Embryonic facial prominence (tissue), 1 donor: ENCODE measurements at regions not wholly inside any gene's neighbourhood (a gene's known extent, or its start where the extent isn't known, plus 50 kb on each side); places are given as distances from the start of the nearest gene placed in this dataset.

Source experiments
- DNase-seq: peaks from one replicate; pipeline ENCODE4 v3.0.0-alpha.2; 2016; ENCODE audit errors: extremely low spot score

GRCh38 chr2:23127465-23127864, 257.5 kb upstream of the KLHL29 start:
- DNase-seq: no peak

DNA sequence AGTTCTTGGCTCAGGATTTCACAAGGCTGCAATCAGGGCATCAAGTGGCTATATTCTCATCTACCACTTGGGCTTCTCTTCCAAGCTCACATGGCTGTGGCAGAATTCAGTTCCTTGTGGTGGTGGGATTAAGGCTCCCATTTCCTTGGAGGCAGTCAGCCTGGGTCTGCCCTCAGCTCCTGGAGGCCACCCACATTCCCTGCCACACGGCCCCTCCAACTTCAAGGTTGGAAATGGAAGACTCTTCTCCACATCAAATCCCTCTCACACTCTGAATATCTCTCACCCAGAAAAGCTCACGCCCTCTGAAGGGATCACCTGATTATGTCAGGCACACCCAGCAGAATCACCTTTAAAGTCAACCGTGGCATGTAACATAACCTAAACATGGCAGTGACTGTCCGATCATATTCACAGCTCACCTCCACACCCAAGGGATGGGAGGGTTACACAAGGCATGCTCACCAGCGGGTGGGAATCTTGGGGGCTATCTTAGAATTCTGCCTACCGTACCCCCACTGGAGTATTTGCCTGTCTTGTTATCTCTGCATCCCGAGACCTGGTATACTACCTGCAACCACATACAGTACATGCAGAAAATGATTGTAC, 256.2 kb upstream of the KLHL29 start:
- no peak for DNase-seq

DNA sequence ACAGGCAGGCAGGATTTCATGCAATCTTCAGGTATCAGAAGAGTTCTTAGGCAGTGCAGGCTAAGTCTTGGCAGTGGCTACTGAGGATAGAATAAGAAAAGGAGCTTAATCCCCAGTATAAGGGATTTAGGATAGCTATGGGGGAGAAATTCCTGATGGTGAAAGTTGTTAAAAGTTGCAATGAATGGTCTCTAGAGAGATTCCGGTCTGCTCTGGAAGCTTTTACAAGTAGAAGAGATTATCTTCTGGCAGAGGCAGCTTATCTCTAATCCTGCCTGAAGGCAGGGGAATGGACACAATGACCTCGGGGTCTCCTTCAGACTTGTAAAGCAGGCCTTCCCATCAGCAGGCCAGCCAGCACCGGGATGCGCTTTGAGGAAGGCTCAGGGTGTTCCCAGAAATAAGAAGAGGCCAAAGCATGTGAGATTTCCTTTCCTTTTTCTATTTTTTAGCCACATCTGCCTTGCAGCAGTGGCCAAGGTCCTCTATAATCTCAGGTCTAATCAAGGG, 253.9 kb upstream of the KLHL29 start:
- no peak for DNase-seq

- no peak for DNase-seq
Observed at GRCh38 chr2:23132000-23132399, 253.0 kb upstream of the KLHL29 start.

DNA sequence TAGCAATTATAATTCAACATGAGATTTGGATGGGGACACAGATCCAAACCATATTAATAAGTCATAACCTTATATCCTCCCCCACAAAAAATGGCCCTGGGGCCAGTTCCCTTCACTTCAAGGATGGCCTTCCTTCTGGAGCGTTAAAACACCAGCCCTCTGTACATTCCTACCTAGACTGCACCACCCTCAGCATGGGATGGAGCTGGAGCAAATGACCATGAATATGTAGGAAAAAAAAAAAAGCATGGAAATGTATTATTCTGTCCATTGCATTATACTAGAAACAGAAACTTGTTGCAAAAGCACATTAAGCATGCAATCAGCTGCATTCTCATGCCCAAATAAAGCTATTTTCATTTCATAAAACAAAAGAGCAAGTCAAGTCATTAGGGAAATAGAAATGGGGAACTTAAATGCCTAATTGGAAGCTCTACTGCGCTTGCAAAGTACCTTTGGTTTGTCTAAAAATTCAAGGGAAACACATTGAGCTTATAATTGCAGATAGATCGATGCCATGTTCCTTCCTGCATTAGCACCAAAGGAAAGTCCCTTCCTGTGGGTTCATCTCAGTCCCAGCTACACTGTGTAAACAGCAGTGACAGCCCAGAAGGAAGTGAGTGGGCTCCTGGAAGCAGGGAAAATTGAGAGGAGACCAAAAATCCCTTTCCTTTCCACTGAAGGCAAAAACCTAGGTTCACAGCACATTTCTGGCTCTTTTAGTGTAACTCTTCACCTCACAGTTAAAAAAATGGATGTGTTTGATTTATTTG, 252.0 kb upstream of the KLHL29 start:
- no peak for DNase-seq

GRCh38 chr2:23134726-23135125, 250.3 kb upstream of the KLHL29 start:
- DNase-seq: no peak

GRCh38 chr2:23135481-23136100, 249.4 kb upstream of the KLHL29 start:
- no peak for DNase-seq

DNA sequence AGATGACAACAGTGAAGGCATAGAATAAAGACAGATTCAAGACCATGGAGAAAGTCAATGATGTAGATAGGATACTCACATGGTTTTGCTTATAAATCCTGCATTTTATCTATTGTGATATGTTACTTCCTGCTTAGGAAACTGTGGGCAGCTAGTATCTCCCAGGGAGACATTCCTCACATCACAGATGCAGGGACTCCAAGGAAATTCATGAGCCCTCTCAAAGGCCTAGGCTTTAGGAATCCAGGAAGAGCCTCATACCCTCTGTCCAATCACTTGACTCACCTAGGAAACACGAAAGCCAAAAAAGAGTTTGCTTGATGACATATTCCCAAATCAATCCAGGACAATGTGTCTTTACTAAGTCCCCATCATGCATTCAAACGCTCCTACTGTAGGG, 247.8 kb upstream of the KLHL29 start:
- no peak for DNase-seq

DNA sequence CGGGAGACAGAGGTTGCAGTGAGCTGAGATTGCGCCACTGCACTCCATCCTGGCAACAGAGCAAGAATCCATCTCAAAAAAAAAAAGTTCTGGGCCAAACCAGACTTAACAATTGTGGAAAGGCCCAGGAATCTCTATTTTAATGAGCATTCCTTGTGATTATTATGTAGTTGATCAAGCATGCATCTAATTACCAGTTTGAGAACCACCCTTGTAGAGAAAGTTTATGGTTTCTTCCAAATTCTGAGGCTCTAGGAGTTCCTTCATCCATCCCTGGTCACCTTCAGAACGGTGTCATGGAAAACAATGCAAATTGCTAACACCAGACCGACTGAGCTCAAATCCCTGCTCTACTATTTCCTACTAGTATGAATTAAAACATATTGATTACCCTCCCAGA, 246.3 kb upstream of the KLHL29 start:
- no peak for DNase-seq

GRCh38 chr2:23145460-23145859, 239.5 kb upstream of the KLHL29 start:
- no peak for DNase-seq

- no peak for DNase-seq
Observed at GRCh38 chr2:23146011-23146410, 239.0 kb upstream of the KLHL29 start.

DNA sequence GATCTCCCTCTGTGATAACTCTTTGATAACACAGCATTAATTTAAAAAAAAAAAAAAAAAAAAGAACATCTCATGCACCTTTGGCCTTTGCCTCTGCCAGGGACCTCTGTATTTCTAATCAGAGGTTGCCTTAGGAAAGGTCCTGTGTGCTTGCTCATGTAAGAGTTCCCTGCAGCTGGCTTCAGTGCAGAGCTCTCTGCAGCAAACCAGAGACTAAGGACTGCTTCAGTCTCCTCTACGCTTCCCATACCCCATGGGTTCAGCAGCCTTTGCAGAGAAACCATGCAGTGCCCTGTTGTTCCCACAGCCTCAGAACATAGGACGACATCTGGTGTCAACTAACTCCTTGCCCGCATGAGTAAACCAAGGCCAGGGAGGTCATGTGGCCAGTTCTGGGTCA, 236.6 kb upstream of the KLHL29 start:
- DNase-seq: no peak

DNA sequence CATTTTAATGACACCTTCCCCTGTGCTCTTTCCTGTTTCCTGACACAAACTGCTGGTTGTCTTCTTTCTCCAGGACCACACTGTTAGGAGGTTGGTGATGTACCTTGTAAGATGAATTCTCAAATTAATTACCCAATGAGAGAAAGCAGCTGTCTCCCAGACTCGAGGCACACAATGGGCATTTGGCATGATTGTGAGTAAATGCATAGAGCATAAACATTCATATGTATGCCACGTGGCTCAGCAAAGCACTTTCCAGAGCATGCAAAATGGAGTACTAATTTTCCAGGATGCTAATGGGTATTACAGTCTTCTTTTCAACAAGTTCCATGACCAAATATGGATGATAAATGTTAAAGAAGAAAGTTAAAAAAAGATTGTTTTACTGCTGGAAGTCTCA, 235.2 kb upstream of the KLHL29 start:
- DNase-seq: no peak

DNA sequence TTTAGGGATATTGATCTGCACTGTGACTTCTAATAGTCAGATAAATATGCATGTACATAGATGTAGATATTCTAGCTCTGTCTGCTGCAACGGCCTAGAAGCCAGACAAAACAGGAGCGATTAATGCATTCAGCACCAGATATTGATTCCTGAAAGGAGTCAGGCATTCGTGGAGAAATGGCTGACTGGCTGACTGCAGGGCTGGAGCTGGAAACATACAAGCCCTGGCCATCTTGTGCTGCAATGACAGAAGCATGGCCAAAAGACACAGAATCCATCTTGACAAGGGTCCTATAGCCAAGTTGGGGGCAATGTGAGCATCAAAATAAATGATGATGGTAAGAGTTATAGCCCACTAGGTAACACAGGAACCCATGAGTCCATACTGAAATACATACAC, 231.5 kb upstream of the KLHL29 start:
- DNase-seq: no peak

- no peak for DNase-seq
Observed at GRCh38 chr2:23155022-23155421, 230.0 kb upstream of the KLHL29 start.

DNA sequence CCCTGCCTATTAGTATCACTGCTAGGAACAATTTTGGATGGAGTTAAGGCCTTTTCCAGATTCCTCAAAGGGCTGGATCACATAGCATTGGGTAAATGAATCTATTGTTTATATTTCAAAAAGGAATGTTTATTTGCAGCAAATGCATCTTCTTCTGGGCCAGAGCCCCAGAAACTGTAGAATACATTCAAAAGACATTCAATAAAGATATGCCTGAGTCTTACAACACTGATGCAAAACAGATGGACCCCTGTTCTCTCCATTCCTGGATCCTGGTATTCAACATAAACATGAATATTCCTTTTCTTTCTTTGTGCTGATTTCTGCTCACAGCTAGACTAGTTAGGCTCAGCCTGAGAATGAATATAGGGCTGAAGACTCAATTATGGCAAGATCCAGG, 227.2 kb upstream of the KLHL29 start:
- peak; percentile 51 for DNase-seq

GRCh38 chr2:23158306-23158705, 226.7 kb upstream of the KLHL29 start:
- no peak for DNase-seq

GRCh38 chr2:23159746-23160405, 225.1 kb upstream of the KLHL29 start:
- no peak for DNase-seq

- DNase-seq: no peak
Observed at GRCh38 chr2:23164173-23164572, 220.8 kb upstream of the KLHL29 start.

DNA sequence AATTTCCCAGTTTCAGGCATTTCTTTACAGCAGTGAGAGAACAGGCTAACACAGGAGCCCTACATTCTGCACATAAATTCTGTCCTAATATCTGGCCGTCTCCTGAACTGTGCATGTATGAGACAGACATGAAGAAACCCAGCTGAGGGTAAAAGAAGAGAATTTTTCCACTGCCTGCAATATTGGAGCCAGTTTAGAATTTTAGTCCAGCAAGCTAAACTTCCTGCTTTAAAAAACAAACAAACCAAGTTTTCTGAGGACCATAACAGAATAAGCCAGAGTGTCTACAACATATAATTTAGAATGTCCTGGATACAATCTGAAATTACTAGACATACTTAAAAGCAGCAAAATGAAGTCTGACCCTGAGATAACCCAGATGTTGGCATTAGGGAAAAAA, 215.1 kb upstream of the KLHL29 start:
- no peak for DNase-seq

DNA sequence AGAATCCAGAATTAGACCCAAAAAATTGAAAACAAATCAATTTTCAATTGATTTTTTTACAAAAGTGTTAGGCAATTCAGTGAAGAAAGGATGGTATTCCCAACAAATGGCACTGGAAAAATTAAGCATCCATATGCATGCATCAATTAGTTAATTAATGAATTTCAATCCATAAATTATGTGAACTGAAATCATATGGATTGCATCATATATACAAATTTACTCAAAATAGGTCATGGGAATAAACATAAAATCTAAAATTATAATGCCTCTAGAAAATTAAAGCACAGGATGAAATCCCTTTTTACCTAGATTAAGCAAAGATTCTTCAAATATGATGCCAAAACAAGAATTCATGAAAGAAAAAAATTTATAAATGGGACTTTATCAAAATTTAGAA, 213.9 kb upstream of the KLHL29 start:
- DNase-seq: no peak

DNA sequence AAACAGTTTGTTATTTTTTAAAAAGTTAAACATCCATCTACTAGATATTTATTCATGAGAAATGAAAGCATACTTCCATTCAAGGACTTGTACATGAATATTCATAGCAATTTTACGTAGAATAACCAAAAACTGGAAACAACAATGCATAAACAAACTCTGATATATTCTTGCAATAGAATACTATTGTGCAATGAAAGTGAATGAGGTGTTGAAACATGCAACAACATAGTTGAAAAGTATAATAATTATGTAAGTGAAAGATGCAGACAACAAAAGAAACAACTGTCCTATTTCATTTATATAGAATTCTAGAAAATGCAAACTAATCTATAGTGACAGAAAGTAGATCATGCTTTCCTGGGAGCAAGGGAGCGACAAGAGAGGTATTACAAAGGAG, 206.6 kb upstream of the KLHL29 start:
- DNase-seq: no peak

- no peak for DNase-seq
Observed at GRCh38 chr2:23183733-23184132, 201.2 kb upstream of the KLHL29 start.
